ENCODE measurements at regions not wholly inside any gene's neighbourhood (a gene's known extent, or its start where the extent isn't known, plus 50 kb on each side); places are given as distances from the start of the nearest gene placed in this dataset.

DNA sequence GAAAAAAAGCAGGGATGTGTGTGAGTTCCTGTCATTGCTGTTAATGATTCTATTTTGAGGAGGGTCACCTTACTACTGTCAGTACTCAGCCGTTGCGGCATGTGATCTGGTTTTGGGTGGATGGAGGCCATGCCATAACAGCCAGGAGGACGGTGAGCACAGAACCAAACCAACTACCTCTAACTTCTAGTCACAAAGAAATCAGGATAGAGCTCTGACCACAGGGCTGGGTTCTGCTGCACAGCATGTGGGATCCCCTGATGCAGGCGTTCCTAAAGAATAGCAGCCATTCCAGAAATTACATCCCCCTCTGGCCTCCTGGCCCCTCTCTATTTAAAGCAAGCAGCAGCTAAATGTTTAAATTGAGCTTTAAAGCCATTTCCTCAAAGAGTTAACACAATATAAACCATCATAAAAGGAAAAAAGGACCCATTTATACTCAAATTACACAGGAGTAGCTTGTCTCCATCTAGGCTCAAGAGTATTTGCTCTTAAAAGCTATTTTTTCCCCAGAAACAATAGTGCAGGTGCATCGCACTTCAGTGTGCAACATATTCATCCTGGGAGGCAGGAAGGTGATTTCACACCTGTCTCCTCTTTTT lies 786.4 kb downstream of the RNF144A start (continued):
- TF ChIP-seq, protein P1, sequence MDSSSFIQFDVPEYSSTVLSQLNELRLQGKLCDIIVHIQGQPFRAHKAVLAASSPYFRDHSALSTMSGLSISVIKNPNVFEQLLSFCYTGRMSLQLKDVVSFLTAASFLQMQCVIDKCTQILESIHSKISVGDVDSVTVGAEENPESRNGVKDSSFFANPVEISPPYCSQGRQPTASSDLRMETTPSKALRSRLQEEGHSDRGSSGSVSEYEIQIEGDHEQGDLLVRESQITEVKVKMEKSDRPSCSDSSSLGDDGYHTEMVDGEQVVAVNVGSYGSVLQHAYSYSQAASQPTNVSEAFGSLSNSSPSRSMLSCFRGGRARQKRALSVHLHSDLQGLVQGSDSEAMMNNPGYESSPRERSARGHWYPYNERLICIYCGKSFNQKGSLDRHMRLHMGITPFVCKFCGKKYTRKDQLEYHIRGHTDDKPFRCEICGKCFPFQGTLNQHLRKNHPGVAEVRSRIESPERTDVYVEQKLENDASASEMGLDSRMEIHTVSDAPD (CRISPR knock-in tag; IDR thresholded peaks at IDR 0.05) = no peak
- TF ChIP-seq KLF13 (tag; IDR thresholded peaks at IDR 0.05; ENCODE audit: borderline replicate concordance, low read depth) (no peak), CCAR2 (IDR thresholded peaks at IDR 0.05; ENCODE audit: low read depth, low read length) (no peak), ARID2 (IDR thresholded peaks at IDR 0.05) (no peak), CREB1 (IDR thresholded peaks at IDR 0.05) (no peak), CREB1 (CRISPR knock-in tag; IDR thresholded peaks at IDR 0.05) (no peak), KLF1 (tag; IDR thresholded peaks at IDR 0.05) (no peak), ELF1 (tag; IDR thresholded peaks at IDR 0.05) (no peak), PHF20 (IDR thresholded peaks at IDR 0.05; ENCODE audit: partially characterized antibody) (no peak), ZNF830 (CRISPR knock-in tag; IDR thresholded peaks at IDR 0.05) (no peak)

DNA sequence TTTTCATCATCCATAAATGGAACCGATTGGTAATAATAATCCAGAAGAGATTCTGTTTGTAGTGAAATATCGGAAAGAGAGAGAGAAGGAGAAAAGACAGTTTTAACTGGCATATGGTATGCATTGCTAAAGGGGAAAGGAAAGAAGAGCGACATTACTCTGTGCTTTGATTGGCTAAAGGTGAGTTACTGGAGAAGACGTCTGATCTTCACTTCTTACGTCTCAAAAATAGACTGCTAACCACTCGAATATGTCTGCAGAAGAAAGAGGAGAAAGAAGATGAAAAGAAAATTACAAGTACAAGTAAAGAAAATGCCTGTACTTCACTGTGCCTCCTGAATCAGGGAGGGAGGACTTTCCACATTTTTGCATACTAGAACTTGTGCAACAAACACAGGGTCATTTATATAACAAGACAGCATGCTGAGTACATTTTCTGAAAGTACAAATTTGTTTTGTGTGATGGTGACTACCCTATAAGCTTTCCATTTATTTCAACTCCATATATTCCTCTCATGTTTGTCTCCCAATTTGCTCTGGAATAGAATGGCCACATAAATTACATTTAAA lies 787.2 kb downstream of the RNF144A start:
- H2AFZ ChIP-seq (ENCODE audit: low read depth, low read length) = no peak overlapping the region
- no peak for FAIRE-seq
- H3K79me2 ChIP-seq (ENCODE audit: control insufficient read depth, insufficient read depth, low read length) = no peaks in the 10 kb centered on the region
- H3K9ac ChIP-seq (ENCODE audit: insufficient read depth in 1 of 2, low read depth in 2 of 2, low read length in 2 of 2) = no peak overlapping the region
- no peaks in the 10 kb centered on the region for H3K9me1 ChIP-seq (ENCODE audit: control insufficient read depth, insufficient read depth, low read length)
- no TSS peak for BruUV-seq (replicated peaks)
- no peak for DNase-seq (ENCODE audit: extremely low read depth in 1 of 4, low spot score in 3 of 4)
- ChIA-PET CTCF (ENCODE audit: low intra/inter-chr PET ratio) (no interaction called here), POLR2A (interaction anchor here (0.9 kb wide), 1 partner anchor 10 kb away, joined by 3 read pairs; no protein-coding TSS in a partner anchor)
- no peak for ATAC-seq
- no peaks in the 10 kb centered on the region for H3K36me3 ChIP-seq (ENCODE audit: control insufficient read depth, insufficient read depth, low read length)
- no peaks in the 10 kb centered on the region for H3K27me3 ChIP-seq (ENCODE audit: control insufficient read depth in 2 of 2, insufficient read depth in 2 of 2, low read length in 2 of 2)
- TF ChIP-seq ZBED1 (IDR thresholded peaks at IDR 0.05) (no peak), TEAD4 (IDR thresholded peaks at IDR 0.05; ENCODE audit: low read length) (no peak), TEAD4 (CRISPR knock-in tag; IDR thresholded peaks at IDR 0.05; ENCODE audit: borderline replicate concordance) (no peak), ZNF785 (CRISPR knock-in tag; IDR thresholded peaks at IDR 0.05) (no peak), ZNF589 (CRISPR knock-in tag; IDR thresholded peaks at IDR 0.05; ENCODE audit: low read depth) (no peak), SRF (CRISPR knock-in tag; IDR thresholded peaks at IDR 0.05) (no peak), EP400 (IDR thresholded peaks at IDR 0.05) (no peak)
- TF ChIP-seq, protein P2, sequence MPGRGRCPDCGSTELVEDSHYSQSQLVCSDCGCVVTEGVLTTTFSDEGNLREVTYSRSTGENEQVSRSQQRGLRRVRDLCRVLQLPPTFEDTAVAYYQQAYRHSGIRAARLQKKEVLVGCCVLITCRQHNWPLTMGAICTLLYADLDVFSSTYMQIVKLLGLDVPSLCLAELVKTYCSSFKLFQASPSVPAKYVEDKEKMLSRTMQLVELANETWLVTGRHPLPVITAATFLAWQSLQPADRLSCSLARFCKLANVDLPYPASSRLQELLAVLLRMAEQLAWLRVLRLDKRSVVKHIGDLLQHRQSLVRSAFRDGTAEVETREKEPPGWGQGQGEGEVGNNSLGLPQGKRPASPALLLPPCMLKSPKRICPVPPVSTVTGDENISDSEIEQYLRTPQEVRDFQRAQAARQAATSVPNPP (IDR thresholded peaks at IDR 0.05; ENCODE audit: borderline replicate concordance, insufficient read depth, insufficient read length) = no peak
- TF ChIP-seq, protein P3, sequence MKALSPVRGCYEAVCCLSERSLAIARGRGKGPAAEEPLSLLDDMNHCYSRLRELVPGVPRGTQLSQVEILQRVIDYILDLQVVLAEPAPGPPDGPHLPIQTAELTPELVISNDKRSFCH (CRISPR knock-in tag; IDR thresholded peaks at IDR 0.05) = no peak
- TF ChIP-seq, protein P3 (tag; IDR thresholded peaks at IDR 0.05) = no peak
- no peak overlapping the region for H3K27ac ChIP-seq (ENCODE audit: extremely low read depth, low read depth, low read length)
- intact Hi-C loops (cut with micrococcal nuclease) (no loop called here), in situ Hi-C loops (cut with MboI) (no loop called here)
- no peak overlapping the region for H3K4me3 ChIP-seq
- H3K9me3 ChIP-seq (replicated peaks; ENCODE audit: control insufficient read depth, insufficient read depth, low read depth, low read length) = no peaks in the 10 kb centered on the region
- H3K4me2 ChIP-seq (ENCODE audit: insufficient read depth, low read length) = no peak overlapping the region
- 0% methylated on average over 6 of the region's 6 CpGs for WGBS (ENCODE audit: insufficient coverage, low coverage, missing lambda C conversion rate)
- no peaks in the 10 kb centered on the region for H4K20me1 ChIP-seq (replicated peaks; ENCODE audit: control insufficient read depth, insufficient read depth, low read length)
- H3K4me1 ChIP-seq (replicated peaks in 1 of 2; ENCODE audit: control insufficient read depth in 2 of 2, insufficient read depth in 2 of 2, low read length in 2 of 2) = no peaks in the 10 kb centered on the region

Measured in K562 (cell line).